HepG2 (cell line): ENCODE measurements at regions not wholly inside any gene's neighbourhood (a gene's known extent, or its start where the extent isn't known, plus 50 kb on each side); places are given as distances from the start of the nearest gene placed in this dataset.

ENCODE experiments used
- ATAC-seq: fragments of 200-7000 bp; cut with Tn5 transposase; 3 replicates; pipeline ENCODE4 v1.9.1; 2020; ENCODE audit warnings: mild to moderate bottlenecking, moderate library complexity
- BruUV-seq: library from RNA; stranded (reverse); fragments of 400-500 nt; replicated peaks from 2 replicates; lab custom pipeline; 2021; lab: Mats Ljungman, UMichigan
- CTCF ChIA-PET: fragments of 300-600 bp; formaldehyde crosslinking; extraction: SDS; loops from one replicate; lab custom pipeline; 2021; ENCODE audit warnings: low total read pairs, inconsistent platforms, low intra/inter-chr PET ratio; lab: Yijun Ruan, JAX
- POLR2A ChIA-PET: fragments of 350-600 bp; sonication (Branson Sonifier 250); formaldehyde crosslinking; loops from one replicate; lab custom pipeline; 2020; ENCODE audit warnings: antibody characterized with exemption, inconsistent platforms; lab: Yijun Ruan, JAX
- DNase-seq: peaks from one replicate; pipeline ENCODE4 v3.0.0-alpha.2; 2015; ENCODE audit warnings: low spot score
- FAIRE-seq: peaks from 3 replicates; lab custom pipeline; 2011; peaks lifted over from hg19 to GRCh38; lab: Jason Lieb, UNC
- H2AFZ ChIP-seq: one replicate; pipeline ENCODE4 v1.6.1; 2011; ENCODE audit warnings: low read length, inconsistent platforms
- H3K27ac ChIP-seq: fragments of 300-600 bp; 3 replicates; pipeline ENCODE4 v1.8.0; 2011; ENCODE audit warnings: mixed run types, mild to moderate bottlenecking, mixed read lengths, low read length, inconsistent platforms; ENCODE audit not compliant: insufficient read depth; ENCODE audit errors: extremely low read length
- H3K27me3 ChIP-seq, 2 experiments: fragments of 200-600 bp in 1 of 2; 2 replicates in 1 of 2; 3 replicates in 1 of 2; pipeline versions ENCODE4 v1.6.0 to v1.8.0; 2011; ENCODE audit warnings: low read length in 2 of 2, mild to moderate bottlenecking in 2 of 2, moderate library complexity in 2 of 2, inconsistent platforms in 1 of 2; ENCODE audit not compliant: insufficient read depth in 2 of 2, control insufficient read depth in 1 of 2
- H3K36me3 ChIP-seq, 2 experiments: fragments of 200-600 bp in 1 of 2; replicated peaks in 1 of 2; 2 replicates in 1 of 2; 3 replicates in 1 of 2; pipeline versions ENCODE4 v1.5.1 to v1.8.0; 2011; ENCODE audit warnings: low read length in 2 of 2, inconsistent platforms in 1 of 2; ENCODE audit not compliant: insufficient read depth in 2 of 2, control insufficient read depth in 1 of 2
- H3K4me1 ChIP-seq: 2 replicates; pipeline ENCODE4 v1.5.1; 2012; ENCODE audit warnings: low read length, inconsistent platforms; ENCODE audit not compliant: insufficient read depth
- H3K4me2 ChIP-seq: 2 replicates; pipeline ENCODE4 v1.6.0; 2011; ENCODE audit warnings: low read depth, low read length, inconsistent platforms
- H3K4me3 ChIP-seq, 3 experiments: fragments of 200-600 bp in 1 of 3; sonication (generic), shearing (Covaris generic) in 1 of 3; replicated peaks in 1 of 3; 2 replicates each; pipeline ENCODE4 v1.5.1; 2011 to 2016; ENCODE audit warnings: low read length in 3 of 3, inconsistent platforms in 2 of 3, low read depth in 2 of 3, mild to moderate bottlenecking in 2 of 3, control low read depth in 1 of 3, mixed read lengths in 1 of 3; ENCODE audit not compliant: insufficient read depth in 1 of 3
- H3K79me2 ChIP-seq: one replicate; pipeline ENCODE4 v1.6.1; 2011; ENCODE audit warnings: low read length, inconsistent platforms; ENCODE audit not compliant: insufficient read depth
- H3K9ac ChIP-seq: 2 replicates; pipeline ENCODE4 v1.6.0; 2011; ENCODE audit warnings: mild to moderate bottlenecking, low read depth, low read length, inconsistent platforms; ENCODE audit not compliant: insufficient read depth
- H3K9me3 ChIP-seq: 2 replicates; pipeline ENCODE4 v1.5.1; 2012; ENCODE audit warnings: mild to moderate bottlenecking, low read length
- H4K20me1 ChIP-seq: 2 replicates; pipeline ENCODE4 v1.6.0; 2011; ENCODE audit warnings: inconsistent platforms, mild to moderate bottlenecking, low read length, moderate library complexity; ENCODE audit not compliant: insufficient read depth
- DMAP1 ChIP-seq: IDR thresholded peaks from 2 replicates; pipeline ENCODE4 v1.6.1; 2016
- FOXM1 ChIP-seq: sonication (generic); formaldehyde crosslinking; IDR thresholded peaks from 2 replicates; pipeline ENCODE4 v1.5.0; 2020; ENCODE audit warnings: missing genetic modification reagents
- KAT7 ChIP-seq: IDR thresholded peaks from 2 replicates; pipeline ENCODE4 v1.6.1; 2018; ENCODE audit warnings: borderline replicate concordance, missing compliant biosample characterization
- MXD4 ChIP-seq: IDR thresholded peaks from 2 replicates; pipeline ENCODE4 v1.6.1; 2016; ENCODE audit warnings: mild to moderate bottlenecking, missing biosample characterization, missing genetic modification reagents
- ZNF335 ChIP-seq: sonication (generic); formaldehyde crosslinking; IDR thresholded peaks from 2 replicates; pipeline ENCODE4 v1.4.0; 2020; ENCODE audit warnings: missing genetic modification reagents
- ZNF556 ChIP-seq: sonication (generic); formaldehyde crosslinking; IDR thresholded peaks from 2 replicates; pipeline ENCODE4 v1.4.0; 2020; ENCODE audit warnings: mild to moderate bottlenecking, missing genetic modification reagents, borderline replicate concordance
- ZNF644 ChIP-seq: IDR thresholded peaks from 2 replicates; pipeline ENCODE4 v1.6.1; 2016; ENCODE audit warnings: low read depth
- ZNF709 ChIP-seq: sonication (generic); formaldehyde crosslinking; IDR thresholded peaks from 2 replicates; pipeline ENCODE4 v1.5.0; 2020; ENCODE audit warnings: mild to moderate bottlenecking, missing genetic modification reagents
- WGBS: methylation state at CpG from one replicate; pipeline ENCODE4 v1.1.6; 2017; ENCODE audit warnings: low lambda C conversion rate; 5-methylcytosine and 5-hydroxymethylcytosine counted together
- in situ Hi-C: cut with HindIII; loops from 2 replicates; pipeline ENCODE4 v1.10.0; 2017; ENCODE audit warnings: low pct_unique_long_range_greater_than_20kb; ENCODE audit not compliant: extremely low pct_ligation_motif_present
- intact Hi-C: fragments of 100-400 bp; cut with micrococcal nuclease; formaldehyde crosslinking; loops from one replicate; pipeline ENCODE4 v1.10.0; 2022; ENCODE audit not compliant: unreplicated experiment
- TF ChIP-seq, protein P1 (sequence below): sonication (generic); formaldehyde crosslinking; IDR thresholded peaks from 2 replicates; pipeline ENCODE4 v1.8.0; 2022; ENCODE audit warnings: low read depth, missing genetic modification reagents
- TF ChIP-seq, protein P2 (sequence below), 2 experiments: sonication (generic) in 1 of 2; formaldehyde crosslinking in 1 of 2; IDR thresholded peaks; 2 replicates each; pipeline versions ENCODE4 v1.4.0 to v1.6.1; 2016 to 2020; ENCODE audit warnings: borderline replicate concordance in 1 of 2, low read depth in 1 of 2, mild to moderate bottlenecking in 1 of 2, missing genetic modification reagents in 1 of 2
- TF ChIP-seq, protein P3 (sequence below): sonication (generic); formaldehyde crosslinking; IDR thresholded peaks from 2 replicates; pipeline ENCODE4 v1.4.0; 2020; ENCODE audit warnings: missing genetic modification reagents
- TF ChIP-seq, protein P4 (sequence below): sonication (generic); formaldehyde crosslinking; IDR thresholded peaks from 2 replicates; pipeline ENCODE4 v1.4.0; 2020; ENCODE audit warnings: missing genetic modification reagents, borderline replicate concordance

DNA sequence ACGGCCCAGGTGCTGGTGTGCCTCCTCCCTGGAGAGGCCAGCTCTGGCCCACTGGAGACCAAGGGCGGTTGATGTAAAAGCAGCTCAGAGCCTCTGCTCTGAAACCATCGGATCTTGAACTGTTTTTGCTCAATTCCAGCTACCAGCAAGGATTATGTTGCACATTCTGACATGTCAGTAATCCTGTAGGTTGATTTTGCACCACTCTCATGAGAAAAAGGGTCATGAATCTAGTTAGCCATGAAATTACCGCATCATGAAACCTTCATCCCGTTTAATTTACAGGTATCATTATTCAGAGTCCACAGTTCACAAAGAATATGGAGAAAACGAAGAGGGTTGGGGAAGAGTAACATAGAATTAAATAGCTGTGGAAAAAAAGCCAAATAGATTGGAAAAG lies 120.4 kb upstream of the NSMCE3 start:
- in situ Hi-C loops: no loop called here
- H3K79me2 ChIP-seq: no peaks in the 10 kb centered on the region
- H4K20me1 ChIP-seq: no peaks in the 10 kb centered on the region
- H3K4me2 ChIP-seq: no peak overlapping the region
- FAIRE-seq (no peak), DNase-seq (no peak), ATAC-seq (no peak)
- ChIA-PET POLR2A (no interaction called here), CTCF (no interaction called here)
- BruUV-seq: no TSS peak
- H3K27ac ChIP-seq: no peak overlapping the region
- H2AFZ ChIP-seq: no peak overlapping the region
- 0% methylated on average over 6 of the region's 6 CpGs for WGBS
- H3K4me1 ChIP-seq: no peaks in the 10 kb centered on the region
- no peak overlapping the region for H3K9ac ChIP-seq
- no peaks in the 10 kb centered on the region for H3K9me3 ChIP-seq
- H3K36me3 ChIP-seq: no peaks in the 10 kb centered on the region
- no peaks in the 10 kb centered on the region; a peak in 1 of 5 replicates for H3K27me3 ChIP-seq
- no peak overlapping the region for H3K4me3 ChIP-seq
- intact Hi-C loops: no loop called here
- TF ChIP-seq, protein P1, sequence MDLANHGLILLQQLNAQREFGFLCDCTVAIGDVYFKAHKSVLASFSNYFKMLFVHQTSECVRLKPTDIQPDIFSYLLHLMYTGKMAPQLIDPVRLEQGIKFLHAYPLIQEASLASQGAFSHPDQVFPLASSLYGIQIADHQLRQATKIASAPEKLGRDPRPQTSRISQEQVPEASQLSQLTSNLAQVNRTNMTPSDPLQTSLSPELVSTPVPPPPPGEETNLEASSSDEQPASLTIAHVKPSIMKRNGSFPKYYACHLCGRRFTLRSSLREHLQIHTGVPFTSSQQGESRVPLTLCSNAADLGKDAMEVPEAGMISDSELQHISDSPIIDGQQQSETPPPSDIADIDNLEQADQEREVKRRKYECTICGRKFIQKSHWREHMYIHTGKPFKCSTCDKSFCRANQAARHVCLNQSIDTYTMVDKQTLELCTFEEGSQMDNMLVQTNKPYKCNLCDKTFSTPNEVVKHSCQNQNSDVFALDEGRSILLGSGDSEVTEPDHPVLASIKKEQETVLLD (CRISPR knock-in tag): no peak
- TF ChIP-seq, protein P2, sequence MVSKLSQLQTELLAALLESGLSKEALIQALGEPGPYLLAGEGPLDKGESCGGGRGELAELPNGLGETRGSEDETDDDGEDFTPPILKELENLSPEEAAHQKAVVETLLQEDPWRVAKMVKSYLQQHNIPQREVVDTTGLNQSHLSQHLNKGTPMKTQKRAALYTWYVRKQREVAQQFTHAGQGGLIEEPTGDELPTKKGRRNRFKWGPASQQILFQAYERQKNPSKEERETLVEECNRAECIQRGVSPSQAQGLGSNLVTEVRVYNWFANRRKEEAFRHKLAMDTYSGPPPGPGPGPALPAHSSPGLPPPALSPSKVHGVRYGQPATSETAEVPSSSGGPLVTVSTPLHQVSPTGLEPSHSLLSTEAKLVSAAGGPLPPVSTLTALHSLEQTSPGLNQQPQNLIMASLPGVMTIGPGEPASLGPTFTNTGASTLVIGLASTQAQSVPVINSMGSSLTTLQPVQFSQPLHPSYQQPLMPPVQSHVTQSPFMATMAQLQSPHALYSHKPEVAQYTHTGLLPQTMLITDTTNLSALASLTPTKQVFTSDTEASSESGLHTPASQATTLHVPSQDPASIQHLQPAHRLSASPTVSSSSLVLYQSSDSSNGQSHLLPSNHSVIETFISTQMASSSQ (IDR thresholded peaks at IDR 0.05; ENCODE audit: low read depth): no peak
- TF ChIP-seq, protein P2 (CRISPR knock-in tag; IDR thresholded peaks at IDR 0.05; ENCODE audit: borderline replicate concordance): no peak
- TF ChIP-seq KAT7 (CRISPR knock-in tag) (no peak), ZNF335 (CRISPR knock-in tag) (no peak), ZNF709 (CRISPR knock-in tag) (no peak), ZNF556 (CRISPR knock-in tag) (no peak), DMAP1 (CRISPR knock-in tag) (no peak), FOXM1 (CRISPR knock-in tag) (no peak), ZNF644 (no peak), MXD4 (CRISPR knock-in tag) (no peak)
- TF ChIP-seq, protein P3, sequence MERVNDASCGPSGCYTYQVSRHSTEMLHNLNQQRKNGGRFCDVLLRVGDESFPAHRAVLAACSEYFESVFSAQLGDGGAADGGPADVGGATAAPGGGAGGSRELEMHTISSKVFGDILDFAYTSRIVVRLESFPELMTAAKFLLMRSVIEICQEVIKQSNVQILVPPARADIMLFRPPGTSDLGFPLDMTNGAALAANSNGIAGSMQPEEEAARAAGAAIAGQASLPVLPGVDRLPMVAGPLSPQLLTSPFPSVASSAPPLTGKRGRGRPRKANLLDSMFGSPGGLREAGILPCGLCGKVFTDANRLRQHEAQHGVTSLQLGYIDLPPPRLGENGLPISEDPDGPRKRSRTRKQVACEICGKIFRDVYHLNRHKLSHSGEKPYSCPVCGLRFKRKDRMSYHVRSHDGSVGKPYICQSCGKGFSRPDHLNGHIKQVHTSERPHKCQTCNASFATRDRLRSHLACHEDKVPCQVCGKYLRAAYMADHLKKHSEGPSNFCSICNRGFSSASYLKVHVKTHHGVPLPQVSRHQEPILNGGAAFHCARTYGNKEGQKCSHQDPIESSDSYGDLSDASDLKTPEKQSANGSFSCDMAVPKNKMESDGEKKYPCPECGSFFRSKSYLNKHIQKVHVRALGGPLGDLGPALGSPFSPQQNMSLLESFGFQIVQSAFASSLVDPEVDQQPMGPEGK (CRISPR knock-in tag): no peak
- TF ChIP-seq, protein P4, sequence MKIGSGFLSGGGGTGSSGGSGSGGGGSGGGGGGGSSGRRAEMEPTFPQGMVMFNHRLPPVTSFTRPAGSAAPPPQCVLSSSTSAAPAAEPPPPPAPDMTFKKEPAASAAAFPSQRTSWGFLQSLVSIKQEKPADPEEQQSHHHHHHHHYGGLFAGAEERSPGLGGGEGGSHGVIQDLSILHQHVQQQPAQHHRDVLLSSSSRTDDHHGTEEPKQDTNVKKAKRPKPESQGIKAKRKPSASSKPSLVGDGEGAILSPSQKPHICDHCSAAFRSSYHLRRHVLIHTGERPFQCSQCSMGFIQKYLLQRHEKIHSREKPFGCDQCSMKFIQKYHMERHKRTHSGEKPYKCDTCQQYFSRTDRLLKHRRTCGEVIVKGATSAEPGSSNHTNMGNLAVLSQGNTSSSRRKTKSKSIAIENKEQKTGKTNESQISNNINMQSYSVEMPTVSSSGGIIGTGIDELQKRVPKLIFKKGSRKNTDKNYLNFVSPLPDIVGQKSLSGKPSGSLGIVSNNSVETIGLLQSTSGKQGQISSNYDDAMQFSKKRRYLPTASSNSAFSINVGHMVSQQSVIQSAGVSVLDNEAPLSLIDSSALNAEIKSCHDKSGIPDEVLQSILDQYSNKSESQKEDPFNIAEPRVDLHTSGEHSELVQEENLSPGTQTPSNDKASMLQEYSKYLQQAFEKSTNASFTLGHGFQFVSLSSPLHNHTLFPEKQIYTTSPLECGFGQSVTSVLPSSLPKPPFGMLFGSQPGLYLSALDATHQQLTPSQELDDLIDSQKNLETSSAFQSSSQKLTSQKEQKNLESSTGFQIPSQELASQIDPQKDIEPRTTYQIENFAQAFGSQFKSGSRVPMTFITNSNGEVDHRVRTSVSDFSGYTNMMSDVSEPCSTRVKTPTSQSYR (CRISPR knock-in tag): no peak
